GM19025 (cell line): ENCODE measurements at regions not wholly inside any gene's neighbourhood (a gene's known extent, or its start where the extent isn't known, plus 50 kb on each side); places are given as distances from the start of the nearest gene placed in this dataset.
"Not testable (repeated sequence)": the region's sequence is repeated elsewhere in the genome, so short reads cannot be mapped to it uniquely, and the experiment has no call there.

ENCODE experiments used
- ATAC-seq: cut with Tn5 transposase; IDR thresholded peaks from one replicate; pipeline ENCODE4 v1.9.1; 2021; ENCODE audit warnings: mild to moderate bottlenecking, low read depth, moderate library complexity; ENCODE audit not compliant: unreplicated experiment

DNA sequence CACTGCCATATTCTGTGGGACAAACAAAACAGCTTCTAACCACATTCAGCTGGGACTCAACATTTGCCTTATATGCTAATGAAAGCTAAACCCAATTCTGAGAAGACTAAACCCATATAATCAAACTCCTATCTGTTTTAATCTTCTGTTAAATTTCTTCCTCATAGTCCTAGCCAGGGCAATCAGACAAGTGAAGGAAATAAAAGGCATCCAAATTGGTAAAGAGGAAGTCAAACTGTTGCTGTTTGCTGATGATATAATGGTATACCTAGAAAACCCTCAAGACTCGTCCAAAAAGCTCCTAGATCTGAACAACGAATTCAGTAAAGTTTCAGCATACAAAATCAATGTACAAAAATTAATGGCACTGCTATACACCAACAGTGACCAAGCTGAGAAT lies 157.1 kb downstream of the PHLDA1 start:
- no peak for ATAC-seq

- ATAC-seq = no peak
These were observed 158.8 kb downstream of the PHLDA1 start for GRCh38 chr12:75872762-75873161.

DNA sequence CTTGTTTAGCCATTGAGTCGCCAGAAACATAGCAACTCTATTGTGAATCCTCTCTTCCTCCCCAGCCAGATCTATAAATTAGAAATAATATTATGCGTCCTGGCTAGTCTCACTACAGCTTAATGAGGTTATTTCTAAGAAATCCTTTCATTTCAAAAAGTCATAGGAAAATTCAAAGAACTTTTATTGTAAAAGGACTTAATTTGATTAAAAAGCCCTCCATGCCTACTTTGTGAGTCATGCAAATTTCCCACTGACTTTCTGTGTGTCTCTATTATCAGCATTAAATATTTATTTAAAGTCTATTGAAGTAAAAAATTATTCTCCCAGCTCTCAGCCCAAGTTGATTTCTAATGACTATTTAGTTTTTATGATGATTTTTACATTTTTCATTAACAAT lies 160.7 kb downstream of the PHLDA1 start:
- no peak for ATAC-seq

- no peak for ATAC-seq
These were observed 163.1 kb downstream of the PHLDA1 start for GRCh38 chr12:75868501-75868900.

- ATAC-seq = no peak
These were observed 166.3 kb downstream of the PHLDA1 start for GRCh38 chr12:75865315-75865714.

GRCh38 chr12:75864161-75864560 lies 167.4 kb downstream of the PHLDA1 start:
- ATAC-seq = no peak

- no peak for ATAC-seq
These were observed 168.0 kb downstream of the PHLDA1 start for GRCh38 chr12:75863533-75863932.

DNA sequence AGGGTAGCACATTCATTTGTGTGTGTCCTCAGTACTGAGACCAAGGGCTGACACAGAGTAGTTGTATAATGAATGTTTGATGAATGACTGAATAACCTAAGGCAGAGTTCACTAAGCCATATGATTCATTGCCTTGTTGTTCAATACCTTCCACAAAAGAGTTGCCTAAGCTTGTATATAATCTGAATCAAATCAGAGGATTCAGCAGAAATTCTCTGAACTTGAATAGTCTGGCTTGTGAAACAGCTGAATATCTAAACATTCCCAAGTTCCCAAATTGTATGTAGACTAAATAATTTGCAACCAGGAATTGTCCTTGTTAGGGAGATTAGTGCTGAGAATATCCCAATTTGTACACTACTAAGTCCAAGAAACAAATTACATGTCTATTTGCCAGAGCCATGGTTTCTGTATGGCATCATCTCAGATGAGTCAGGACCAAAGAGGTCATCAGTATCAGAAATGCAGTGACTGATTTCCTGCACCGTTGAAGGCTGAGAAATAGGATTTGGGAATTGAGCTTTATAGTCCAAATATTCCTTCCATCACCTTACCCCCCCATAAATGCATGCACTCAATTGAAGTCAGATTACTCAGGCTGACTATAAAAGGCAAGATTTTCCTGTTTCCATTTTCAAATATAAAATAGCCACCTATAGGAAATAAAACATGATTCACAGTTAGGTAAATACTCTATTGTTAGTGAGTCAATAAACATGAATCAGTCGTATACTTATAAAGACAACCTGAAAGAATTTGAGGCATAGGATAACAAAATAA lies 168.7 kb downstream of the PHLDA1 start:
- no peak for ATAC-seq

DNA sequence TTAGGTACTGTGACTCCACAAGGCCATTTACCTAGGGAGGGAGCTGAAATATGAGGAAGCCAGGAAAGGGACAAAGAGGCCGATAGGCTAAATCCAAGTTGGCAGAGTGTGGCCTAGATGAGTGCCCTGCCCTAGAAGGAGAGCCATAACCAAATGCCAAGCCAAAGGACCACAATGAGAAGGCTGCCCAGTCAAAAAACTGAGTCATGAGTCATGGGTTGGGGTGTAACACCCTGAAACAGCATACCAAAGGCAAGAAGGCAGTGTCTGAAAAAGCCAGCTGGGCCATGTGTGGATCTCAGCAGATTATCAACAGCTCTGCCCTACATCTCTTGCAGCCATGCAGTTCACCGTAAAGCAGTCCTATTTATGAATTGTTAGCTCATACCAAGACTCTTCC lies 171.7 kb downstream of the PHLDA1 start:
- ATAC-seq = no peak

- no peak for ATAC-seq
These were observed 175.3 kb downstream of the PHLDA1 start for GRCh38 chr12:75856235-75856634.

- ATAC-seq = no peak
These were observed 176.2 kb downstream of the PHLDA1 start for GRCh38 chr12:75855360-75855759.

DNA sequence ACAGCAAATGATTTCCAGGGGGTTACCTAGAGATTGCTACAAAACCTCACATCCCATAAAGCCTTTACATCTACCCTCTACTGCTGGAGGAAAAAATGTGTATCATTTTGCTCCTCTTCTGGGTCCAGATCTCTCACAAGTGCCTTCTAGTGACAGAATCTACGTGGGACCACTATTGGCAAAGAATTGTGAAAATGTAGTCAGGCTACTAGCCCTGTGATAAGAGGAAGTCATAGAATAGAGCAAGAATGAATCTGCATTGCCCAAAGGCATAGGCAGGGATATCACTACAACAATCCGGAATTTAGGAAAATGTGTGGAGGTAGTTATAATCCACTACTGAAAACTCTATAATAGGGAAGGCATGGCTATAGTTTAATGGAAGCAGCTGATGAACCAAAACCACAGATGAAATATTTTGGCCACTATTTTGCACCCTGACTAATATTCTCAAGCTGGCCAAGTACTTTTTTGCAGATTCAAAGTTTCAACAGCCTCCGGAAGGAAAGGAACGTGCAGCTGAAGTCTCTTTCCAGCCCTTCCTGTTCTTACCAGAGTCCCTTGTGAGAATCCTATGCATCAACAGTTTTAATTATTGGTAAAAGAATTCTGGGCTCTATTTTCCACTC lies 176.8 kb downstream of the PHLDA1 start:
- no peak for ATAC-seq

GRCh38 chr12:75854137-75854536 lies 177.4 kb downstream of the PHLDA1 start:
- not testable (repeated sequence) for ATAC-seq

DNA sequence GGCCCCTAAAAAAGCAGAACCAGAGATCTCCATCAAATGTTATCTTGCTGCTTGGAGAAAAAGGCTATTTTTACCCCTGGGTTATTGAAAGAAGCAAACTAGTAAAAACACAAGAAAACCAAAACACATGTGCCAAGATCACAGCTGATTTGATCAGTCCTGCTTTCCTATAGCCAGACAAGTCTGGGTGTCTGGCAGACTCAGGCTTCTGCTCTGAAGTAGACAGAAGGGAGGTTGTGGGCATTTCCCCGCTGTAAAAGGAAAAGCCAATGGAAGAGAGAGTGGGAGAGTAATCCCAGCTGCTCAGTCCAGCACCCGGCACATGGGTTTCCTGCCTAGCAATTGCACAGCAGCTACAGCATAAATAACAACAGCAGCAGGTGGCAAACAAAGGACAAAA lies 177.9 kb downstream of the PHLDA1 start:
- ATAC-seq = no peak

DNA sequence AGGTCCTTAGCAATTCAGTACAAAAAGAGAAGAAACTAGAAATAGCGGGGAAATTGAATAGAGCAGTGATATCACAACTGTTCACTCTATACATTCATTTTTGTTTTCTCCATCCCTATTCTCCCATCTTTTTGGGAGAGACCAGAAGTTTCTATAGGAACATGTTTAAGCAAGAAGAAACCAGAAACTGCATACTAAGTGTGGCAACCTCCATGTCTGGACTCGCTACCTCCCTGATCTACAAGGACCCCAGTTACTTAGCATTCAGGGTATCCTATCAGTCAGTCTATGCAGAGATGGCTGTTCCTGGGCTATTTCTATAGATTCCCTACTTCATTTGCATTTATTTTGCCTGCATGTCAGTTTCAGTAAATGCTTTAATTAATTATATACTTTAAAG lies 178.6 kb downstream of the PHLDA1 start:
- no peak for ATAC-seq

DNA sequence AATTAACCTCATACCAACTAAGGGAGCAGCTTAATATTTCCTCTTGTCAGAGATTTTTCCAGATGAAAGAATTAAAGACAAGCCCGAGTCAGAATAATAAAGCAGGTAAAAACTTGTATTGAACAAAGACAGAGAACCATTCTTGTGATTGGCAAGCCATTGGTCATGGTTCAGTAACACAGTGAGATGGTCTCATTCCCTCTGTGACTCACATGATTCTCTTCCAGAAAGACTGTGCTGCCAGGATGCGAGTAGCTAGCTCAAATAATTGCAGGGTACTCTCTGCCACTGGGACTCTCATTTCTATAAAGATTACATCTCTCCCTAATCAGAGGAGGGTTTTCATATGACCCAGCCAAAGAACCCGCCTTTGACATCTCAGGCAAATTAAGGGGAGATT lies 179.4 kb downstream of the PHLDA1 start:
- no peak for ATAC-seq

GRCh38 chr12:75850721-75851462 lies 180.7 kb downstream of the PHLDA1 start:
- no peak for ATAC-seq

DNA sequence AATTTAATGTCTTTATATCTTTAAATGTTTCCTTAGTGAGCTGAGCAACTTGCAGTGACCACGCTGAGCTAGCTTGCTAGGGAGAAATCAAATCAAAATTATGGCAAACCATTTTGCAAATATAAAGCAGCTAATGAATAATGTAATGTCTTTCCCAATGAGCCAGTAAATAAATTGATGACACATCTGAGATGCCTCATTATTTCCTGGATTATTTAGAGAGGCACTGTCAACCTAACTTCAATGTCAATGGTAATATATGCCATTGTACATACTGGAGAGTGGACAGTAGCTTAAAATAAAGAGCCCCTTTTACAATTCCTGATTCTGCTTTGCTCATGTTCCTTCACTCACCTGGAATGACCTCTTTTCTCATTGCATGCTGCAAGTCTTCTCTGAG lies 182.6 kb downstream of the PHLDA1 start:
- no peak for ATAC-seq

- no peak for ATAC-seq
These were observed 183.1 kb downstream of the PHLDA1 start for GRCh38 chr12:75848431-75848925.

- ATAC-seq = no peak
These were observed 185.5 kb downstream of the PHLDA1 start for GRCh38 chr12:75846102-75846501.

DNA sequence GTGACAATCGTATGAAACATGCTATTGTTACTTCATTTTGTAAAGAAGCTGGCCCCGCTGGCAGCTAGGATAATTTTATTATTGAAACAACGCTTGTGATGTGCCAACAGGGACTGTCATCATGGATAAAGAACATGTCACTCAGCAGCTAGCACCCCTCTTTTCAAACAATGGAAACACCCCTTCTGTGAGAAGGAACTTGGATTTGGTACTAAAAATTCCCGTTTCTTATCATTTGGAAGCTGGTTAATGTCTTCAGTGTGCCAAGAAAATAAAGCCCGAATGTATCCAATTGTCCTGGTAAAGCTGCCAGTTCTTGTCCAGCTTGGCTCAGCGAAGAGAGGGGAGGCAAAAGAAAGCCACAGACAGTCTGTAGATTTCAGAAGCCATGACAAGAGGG lies 186.6 kb downstream of the PHLDA1 start:
- ATAC-seq = no peak
